Liver (tissue), 8 donors: ENCODE measurements at regions not wholly inside any gene's neighbourhood (a gene's known extent, or its start where the extent isn't known, plus 50 kb on each side); places are given as distances from the start of the nearest gene placed in this dataset.

ENCODE experiments used
- DNase-seq: peaks from one replicate; pipeline ENCODE4 v3.0.0-alpha.2; 2017; ENCODE audit warnings: low spot score
- H3K27ac ChIP-seq, 2 donors: one replicate each; pipeline ENCODE4 v1.7.0; 2013; ENCODE audit warnings: inconsistent platforms in 2 of 2, low read length in 2 of 2, control low read depth in 1 of 2, low read depth in 1 of 2, mild to moderate bottlenecking in 1 of 2
- H3K27me3 ChIP-seq, 4 donors: one replicate each; pipeline versions ENCODE4 v1.6.1 to v1.7.0; 2013; ENCODE audit warnings: low read length in 3 of 4, inconsistent platforms in 1 of 4, mild to moderate bottlenecking in 1 of 4, moderate library complexity in 1 of 4; ENCODE audit not compliant: control insufficient read depth in 4 of 4, insufficient read depth in 4 of 4
- H3K36me3 ChIP-seq, 4 donors: one replicate each; pipeline versions ENCODE4 v1.6.1 to v1.7.0; 2013; ENCODE audit warnings: low read length in 3 of 4, mild to moderate bottlenecking in 3 of 4, low read depth in 1 of 4, moderate library complexity in 1 of 4; ENCODE audit not compliant: control insufficient read depth in 4 of 4, insufficient read depth in 3 of 4
- H3K4me1 ChIP-seq, 4 donors: one replicate each; pipeline versions ENCODE4 v1.6.1 to v1.7.0; 2013; ENCODE audit warnings: low read length in 3 of 4, mild to moderate bottlenecking in 3 of 4, moderate library complexity in 1 of 4; ENCODE audit not compliant: control insufficient read depth in 4 of 4, insufficient read depth in 4 of 4
- H3K4me3 ChIP-seq, 3 donors: one replicate each; pipeline versions ENCODE4 v1.6.1 to v1.7.0; 2013; ENCODE audit warnings: low read length in 3 of 3, control low read depth in 1 of 3, low read depth in 1 of 3, mild to moderate bottlenecking in 1 of 3
- H3K9ac ChIP-seq, 2 donors: one replicate each; pipeline ENCODE4 v1.7.0; 2013; ENCODE audit warnings: low read length in 2 of 2, mild to moderate bottlenecking in 2 of 2, moderate library complexity in 2 of 2, control low read depth in 1 of 2, low read depth in 1 of 2
- H3K9me3 ChIP-seq, 4 donors: one replicate each; pipeline versions ENCODE4 v1.6.1 to v1.7.0; 2013; ENCODE audit warnings: low read length in 3 of 4; ENCODE audit not compliant: control insufficient read depth in 4 of 4
- EGR1 ChIP-seq, 2 donors: IDR thresholded peaks; 2 replicates each; pipeline ENCODE4 v1.6.1; 2016 to 2018; ENCODE audit warnings: antibody characterized with exemption in 2 of 2, low read depth in 2 of 2
- FOXA1 ChIP-seq: IDR thresholded peaks from 2 replicates; pipeline ENCODE4 v1.6.1; 2016; ENCODE audit warnings: antibody characterized with exemption
- FOXA2 ChIP-seq: IDR thresholded peaks from 2 replicates; pipeline ENCODE4 v1.6.1; 2016; ENCODE audit warnings: antibody characterized with exemption
- GABPA ChIP-seq, 2 donors: IDR thresholded peaks in 1 of 2; conservative IDR thresholded peaks in 1 of 2; 2 replicates each; pipeline ENCODE4 v1.6.1; 2016; ENCODE audit warnings: antibody characterized with exemption in 2 of 2, mild to moderate bottlenecking in 1 of 2, moderate library complexity in 1 of 2
- HNF4A ChIP-seq, 2 donors: conservative IDR thresholded peaks; 2 replicates each; pipeline ENCODE4 v1.6.1; 2016; ENCODE audit warnings: antibody characterized with exemption in 2 of 2, mild to moderate bottlenecking in 2 of 2
- HNF4G ChIP-seq: IDR thresholded peaks from 2 replicates; pipeline ENCODE4 v1.6.1; 2016; ENCODE audit warnings: antibody characterized with exemption
- JUND ChIP-seq, 2 donors: IDR thresholded peaks; 2 replicates each; pipeline ENCODE4 v1.6.1; 2016; ENCODE audit warnings: antibody characterized with exemption in 2 of 2
- NR2F2 ChIP-seq: IDR thresholded peaks from 2 replicates; pipeline ENCODE4 v1.6.1; 2016; ENCODE audit warnings: antibody characterized with exemption
- RAD21 ChIP-seq, 2 donors: IDR thresholded peaks; 2 replicates each; pipeline ENCODE4 v1.6.1; 2016; ENCODE audit warnings: antibody characterized with exemption in 2 of 2, mild to moderate bottlenecking in 2 of 2
- RXRA ChIP-seq, 2 donors: IDR thresholded peaks; 2 replicates each; pipeline ENCODE4 v1.6.1; 2017 to 2018; ENCODE audit warnings: antibody characterized with exemption in 2 of 2, mild to moderate bottlenecking in 1 of 2
- SP1 ChIP-seq: IDR thresholded peaks from 2 replicates; pipeline ENCODE4 v1.6.1; 2018; ENCODE audit warnings: antibody characterized with exemption, mild to moderate bottlenecking
- TAF1 ChIP-seq: conservative IDR thresholded peaks from 2 replicates; pipeline ENCODE4 v1.6.1; 2016; ENCODE audit warnings: antibody characterized with exemption, mild to moderate bottlenecking
- YY1 ChIP-seq: IDR thresholded peaks from 2 replicates; pipeline ENCODE4 v1.6.1; 2016; ENCODE audit warnings: antibody characterized with exemption, mild to moderate bottlenecking
- WGBS: extraction: QIAGEN DNeasy Blood & Tissue Kit; methylation state at CpG from one replicate; pipeline ENCODE4 v1.1.7; 2013; 5-methylcytosine and 5-hydroxymethylcytosine counted together
- TF ChIP-seq, protein P1 (sequence below): IDR thresholded peaks from 2 replicates; pipeline ENCODE4 v1.6.1; 2016; ENCODE audit warnings: antibody characterized with exemption
- TF ChIP-seq, protein P2 (sequence below): IDR thresholded peaks from 2 replicates; pipeline ENCODE4 v1.6.1; 2016; ENCODE audit warnings: antibody characterized with exemption
- TF ChIP-seq, protein P3 (sequence below): fragments of 150-350 bp; IDR thresholded peaks from 2 replicates; pipeline ENCODE4 v1.5.1; 2017; ENCODE audit warnings: improper control_type of control experiment, low read depth, low read length; ENCODE audit not compliant: missing input control
- TF ChIP-seq, protein P4 (sequence below): IDR thresholded peaks from 2 replicates; pipeline ENCODE4 v1.6.1; 2016; ENCODE audit warnings: antibody characterized with exemption, mild to moderate bottlenecking
- TF ChIP-seq, protein P5 (sequence below): IDR thresholded peaks from 2 replicates; pipeline ENCODE4 v1.6.1; 2016; ENCODE audit warnings: antibody characterized with exemption
- donor health status: healthy.
- donor health status: healthy.
- donor health status: healthy.
- donor health status: healthy.
- donor health status: healthy.

DNA sequence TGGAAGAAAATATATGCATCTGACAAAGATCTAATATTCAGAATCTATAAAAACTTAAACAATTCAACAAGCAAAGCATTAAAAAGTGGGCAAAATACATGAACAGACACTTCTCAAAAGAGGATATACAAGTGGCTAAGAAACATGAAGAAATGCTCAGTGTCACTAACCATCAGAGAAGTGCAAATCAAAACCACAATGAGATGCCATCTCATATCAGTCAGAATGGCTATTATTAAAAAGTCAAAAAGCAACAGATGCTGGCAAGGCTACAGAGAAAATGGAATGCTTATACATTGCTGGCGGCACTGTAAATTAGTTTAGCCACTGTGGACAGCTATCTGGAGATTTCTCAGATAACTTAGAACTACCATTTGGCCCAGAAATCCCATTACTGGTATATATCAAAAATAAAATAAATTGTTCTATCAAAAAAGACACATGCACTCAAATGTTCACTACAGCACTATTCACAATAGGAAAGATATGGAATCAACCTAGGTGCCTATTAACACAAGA is 179.5 kb downstream of the PCTP start:
- Histone ChIP-seq H3K4me3 (no peak overlapping the region), H3K27ac (no peak overlapping the region), H3K4me1 (no peaks in the 10 kb centered on the region), H3K27me3 (no peaks in the 10 kb centered on the region), H3K36me3 (no peaks in the 10 kb centered on the region), H3K9me3 (no peaks in the 10 kb centered on the region), H3K9ac (no peak overlapping the region)
- TF ChIP-seq FOXA1 (no peak), TAF1 (no peak), HNF4A (conservative IDR thresholded peaks at IDR 0.05) (no peak), JUND (IDR thresholded peaks at IDR 0.05) (no peak), NR2F2 (no peak), RXRA (IDR thresholded peaks at IDR 0.05) (no peak), GABPA (IDR thresholded peaks at IDR 0.05 in 1 of 2, conservative IDR thresholded peaks at IDR 0.05 in 1 of 2) (no peak)
- TF ChIP-seq, protein P1, sequence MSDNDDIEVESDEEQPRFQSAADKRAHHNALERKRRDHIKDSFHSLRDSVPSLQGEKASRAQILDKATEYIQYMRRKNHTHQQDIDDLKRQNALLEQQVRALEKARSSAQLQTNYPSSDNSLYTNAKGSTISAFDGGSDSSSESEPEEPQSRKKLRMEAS: no peak
- TF ChIP-seq, protein P2, sequence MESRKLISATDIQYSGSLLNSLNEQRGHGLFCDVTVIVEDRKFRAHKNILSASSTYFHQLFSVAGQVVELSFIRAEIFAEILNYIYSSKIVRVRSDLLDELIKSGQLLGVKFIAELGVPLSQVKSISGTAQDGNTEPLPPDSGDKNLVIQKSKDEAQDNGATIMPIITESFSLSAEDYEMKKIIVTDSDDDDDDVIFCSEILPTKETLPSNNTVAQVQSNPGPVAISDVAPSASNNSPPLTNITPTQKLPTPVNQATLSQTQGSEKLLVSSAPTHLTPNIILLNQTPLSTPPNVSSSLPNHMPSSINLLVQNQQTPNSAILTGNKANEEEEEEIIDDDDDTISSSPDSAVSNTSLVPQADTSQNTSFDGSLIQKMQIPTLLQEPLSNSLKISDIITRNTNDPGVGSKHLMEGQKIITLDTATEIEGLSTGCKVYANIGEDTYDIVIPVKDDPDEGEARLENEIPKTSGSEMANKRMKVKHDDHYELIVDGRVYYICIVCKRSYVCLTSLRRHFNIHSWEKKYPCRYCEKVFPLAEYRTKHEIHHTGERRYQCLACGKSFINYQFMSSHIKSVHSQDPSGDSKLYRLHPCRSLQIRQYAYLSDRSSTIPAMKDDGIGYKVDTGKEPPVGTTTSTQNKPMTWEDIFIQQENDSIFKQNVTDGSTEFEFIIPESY: no peak
- TF ChIP-seq, protein P3, sequence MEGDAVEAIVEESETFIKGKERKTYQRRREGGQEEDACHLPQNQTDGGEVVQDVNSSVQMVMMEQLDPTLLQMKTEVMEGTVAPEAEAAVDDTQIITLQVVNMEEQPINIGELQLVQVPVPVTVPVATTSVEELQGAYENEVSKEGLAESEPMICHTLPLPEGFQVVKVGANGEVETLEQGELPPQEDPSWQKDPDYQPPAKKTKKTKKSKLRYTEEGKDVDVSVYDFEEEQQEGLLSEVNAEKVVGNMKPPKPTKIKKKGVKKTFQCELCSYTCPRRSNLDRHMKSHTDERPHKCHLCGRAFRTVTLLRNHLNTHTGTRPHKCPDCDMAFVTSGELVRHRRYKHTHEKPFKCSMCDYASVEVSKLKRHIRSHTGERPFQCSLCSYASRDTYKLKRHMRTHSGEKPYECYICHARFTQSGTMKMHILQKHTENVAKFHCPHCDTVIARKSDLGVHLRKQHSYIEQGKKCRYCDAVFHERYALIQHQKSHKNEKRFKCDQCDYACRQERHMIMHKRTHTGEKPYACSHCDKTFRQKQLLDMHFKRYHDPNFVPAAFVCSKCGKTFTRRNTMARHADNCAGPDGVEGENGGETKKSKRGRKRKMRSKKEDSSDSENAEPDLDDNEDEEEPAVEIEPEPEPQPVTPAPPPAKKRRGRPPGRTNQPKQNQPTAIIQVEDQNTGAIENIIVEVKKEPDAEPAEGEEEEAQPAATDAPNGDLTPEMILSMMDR: no peak
- WGBS: 79% methylated on average over 1 of the region's 1 CpG
- no peak for DNase-seq

DNA sequence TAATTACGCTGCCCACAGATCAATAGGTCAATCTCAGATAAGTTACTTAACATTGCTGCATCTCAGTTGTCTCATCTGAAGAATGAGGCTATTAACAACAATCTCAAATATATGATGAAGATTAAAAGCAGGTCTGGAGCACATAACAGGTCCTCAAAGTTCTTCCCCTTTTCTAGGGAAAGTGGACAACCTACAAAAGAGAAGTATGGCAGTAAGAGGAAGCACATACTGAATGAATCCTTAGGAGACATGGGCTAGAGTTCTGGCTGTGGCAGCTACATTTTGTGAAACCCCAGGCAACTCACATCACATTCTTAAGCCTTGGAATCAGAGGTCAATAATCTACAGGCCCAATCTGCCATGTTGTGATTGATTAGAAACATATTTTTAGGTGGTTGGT is 180.6 kb downstream of the PCTP start:
- H3K9ac ChIP-seq: no peak overlapping the region
- no peak for TF ChIP-seq GABPA (IDR thresholded peaks at IDR 0.05 in 1 of 2, conservative IDR thresholded peaks at IDR 0.05 in 1 of 2)
- no peak for TF ChIP-seq TAF1
- no peak for TF ChIP-seq EGR1 (IDR thresholded peaks at IDR 0.05; ENCODE audit: low read depth in 2 of 2)
- TF ChIP-seq FOXA2: no peak
- no peak for TF ChIP-seq RAD21 (IDR thresholded peaks at IDR 0.05)
- TF ChIP-seq, protein P4, sequence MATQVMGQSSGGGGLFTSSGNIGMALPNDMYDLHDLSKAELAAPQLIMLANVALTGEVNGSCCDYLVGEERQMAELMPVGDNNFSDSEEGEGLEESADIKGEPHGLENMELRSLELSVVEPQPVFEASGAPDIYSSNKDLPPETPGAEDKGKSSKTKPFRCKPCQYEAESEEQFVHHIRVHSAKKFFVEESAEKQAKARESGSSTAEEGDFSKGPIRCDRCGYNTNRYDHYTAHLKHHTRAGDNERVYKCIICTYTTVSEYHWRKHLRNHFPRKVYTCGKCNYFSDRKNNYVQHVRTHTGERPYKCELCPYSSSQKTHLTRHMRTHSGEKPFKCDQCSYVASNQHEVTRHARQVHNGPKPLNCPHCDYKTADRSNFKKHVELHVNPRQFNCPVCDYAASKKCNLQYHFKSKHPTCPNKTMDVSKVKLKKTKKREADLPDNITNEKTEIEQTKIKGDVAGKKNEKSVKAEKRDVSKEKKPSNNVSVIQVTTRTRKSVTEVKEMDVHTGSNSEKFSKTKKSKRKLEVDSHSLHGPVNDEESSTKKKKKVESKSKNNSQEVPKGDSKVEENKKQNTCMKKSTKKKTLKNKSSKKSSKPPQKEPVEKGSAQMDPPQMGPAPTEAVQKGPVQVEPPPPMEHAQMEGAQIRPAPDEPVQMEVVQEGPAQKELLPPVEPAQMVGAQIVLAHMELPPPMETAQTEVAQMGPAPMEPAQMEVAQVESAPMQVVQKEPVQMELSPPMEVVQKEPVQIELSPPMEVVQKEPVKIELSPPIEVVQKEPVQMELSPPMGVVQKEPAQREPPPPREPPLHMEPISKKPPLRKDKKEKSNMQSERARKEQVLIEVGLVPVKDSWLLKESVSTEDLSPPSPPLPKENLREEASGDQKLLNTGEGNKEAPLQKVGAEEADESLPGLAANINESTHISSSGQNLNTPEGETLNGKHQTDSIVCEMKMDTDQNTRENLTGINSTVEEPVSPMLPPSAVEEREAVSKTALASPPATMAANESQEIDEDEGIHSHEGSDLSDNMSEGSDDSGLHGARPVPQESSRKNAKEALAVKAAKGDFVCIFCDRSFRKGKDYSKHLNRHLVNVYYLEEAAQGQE: no peak
- no peak for TF ChIP-seq NR2F2
- TF ChIP-seq, protein P3: no peak
- no peak for TF ChIP-seq YY1
- TF ChIP-seq, protein P5, sequence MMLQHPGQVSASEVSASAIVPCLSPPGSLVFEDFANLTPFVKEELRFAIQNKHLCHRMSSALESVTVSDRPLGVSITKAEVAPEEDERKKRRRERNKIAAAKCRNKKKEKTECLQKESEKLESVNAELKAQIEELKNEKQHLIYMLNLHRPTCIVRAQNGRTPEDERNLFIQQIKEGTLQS: no peak
- TF ChIP-seq, protein P2: no peak
- no peak for TF ChIP-seq RXRA (IDR thresholded peaks at IDR 0.05)
- TF ChIP-seq HNF4A (conservative IDR thresholded peaks at IDR 0.05): no peak
- no peak for TF ChIP-seq HNF4G
- TF ChIP-seq FOXA1: no peak
- TF ChIP-seq, protein P1: no peak
- TF ChIP-seq SP1: no peak
- WGBS: 67% methylated on average over 1 of the region's 1 CpG
- no peaks in the 10 kb centered on the region for H3K9me3 ChIP-seq
- no peak overlapping the region for H3K4me3 ChIP-seq
- no peaks in the 10 kb centered on the region for H3K36me3 ChIP-seq
- no peak for DNase-seq
- no peak overlapping the region for H3K27ac ChIP-seq
- no peaks in the 10 kb centered on the region for H3K27me3 ChIP-seq
- H3K4me1 ChIP-seq: no peaks in the 10 kb centered on the region
